ENCODE measurements at regions not wholly inside any gene's neighbourhood (a gene's known extent, or its start where the extent isn't known, plus 50 kb on each side); places are given as distances from the start of the nearest gene placed in this dataset.
"Not testable (repeated sequence)": the region's sequence is repeated elsewhere in the genome, so short reads cannot be mapped to it uniquely, and the experiment has no call there.

GRCh38 chr11:121965330-121965729 lies 150.7 kb downstream of the BLID start:
- no peaks in the 10 kb centered on the region for H3K4me1 ChIP-seq (ENCODE audit: insufficient read depth, low read length)
- Mint-ChIP-seq H3K27ac (no peak overlapping the region), H3K27me3 (peaks cover 5% of the 10 kb centered on the region), H3K36me3 (ENCODE audit: low read depth) (no peaks in the 10 kb centered on the region), H3K4me1 (ENCODE audit: low read depth) (peaks cover 9% of the 10 kb centered on the region), H3K4me3 (no peak overlapping the region), H3K9me3 (no peaks in the 10 kb centered on the region)
- H3K36me3 ChIP-seq (ENCODE audit: insufficient read depth, low read length) = no peaks in the 10 kb centered on the region
- intact Hi-C loops (cut with DNase I, micrococcal nuclease) = no loop called here
- no peak overlapping the region for H3K27ac ChIP-seq (ENCODE audit: low read depth in 1 of 2, low read length in 2 of 2)
- ATAC-seq (ENCODE audit: poor library complexity) (no peak), DNase-seq (no peak)
- ChIA-PET POLR2A (no interaction called here), CTCF (no interaction called here)
- no peaks in the 10 kb centered on the region for H3K27me3 ChIP-seq (ENCODE audit: control insufficient read depth in 1 of 2, insufficient read depth in 2 of 2, low read length in 2 of 2)
- H3K4me3 ChIP-seq (ENCODE audit: low read length) = no peak overlapping the region
- no peaks in the 10 kb centered on the region for H3K9me3 ChIP-seq (ENCODE audit: control insufficient read depth in 1 of 2, insufficient read depth in 1 of 2, low read length in 2 of 2)
- TF ChIP-seq, protein P1, sequence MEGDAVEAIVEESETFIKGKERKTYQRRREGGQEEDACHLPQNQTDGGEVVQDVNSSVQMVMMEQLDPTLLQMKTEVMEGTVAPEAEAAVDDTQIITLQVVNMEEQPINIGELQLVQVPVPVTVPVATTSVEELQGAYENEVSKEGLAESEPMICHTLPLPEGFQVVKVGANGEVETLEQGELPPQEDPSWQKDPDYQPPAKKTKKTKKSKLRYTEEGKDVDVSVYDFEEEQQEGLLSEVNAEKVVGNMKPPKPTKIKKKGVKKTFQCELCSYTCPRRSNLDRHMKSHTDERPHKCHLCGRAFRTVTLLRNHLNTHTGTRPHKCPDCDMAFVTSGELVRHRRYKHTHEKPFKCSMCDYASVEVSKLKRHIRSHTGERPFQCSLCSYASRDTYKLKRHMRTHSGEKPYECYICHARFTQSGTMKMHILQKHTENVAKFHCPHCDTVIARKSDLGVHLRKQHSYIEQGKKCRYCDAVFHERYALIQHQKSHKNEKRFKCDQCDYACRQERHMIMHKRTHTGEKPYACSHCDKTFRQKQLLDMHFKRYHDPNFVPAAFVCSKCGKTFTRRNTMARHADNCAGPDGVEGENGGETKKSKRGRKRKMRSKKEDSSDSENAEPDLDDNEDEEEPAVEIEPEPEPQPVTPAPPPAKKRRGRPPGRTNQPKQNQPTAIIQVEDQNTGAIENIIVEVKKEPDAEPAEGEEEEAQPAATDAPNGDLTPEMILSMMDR (IDR thresholded peaks at IDR 0.05) = no peak

DNA sequence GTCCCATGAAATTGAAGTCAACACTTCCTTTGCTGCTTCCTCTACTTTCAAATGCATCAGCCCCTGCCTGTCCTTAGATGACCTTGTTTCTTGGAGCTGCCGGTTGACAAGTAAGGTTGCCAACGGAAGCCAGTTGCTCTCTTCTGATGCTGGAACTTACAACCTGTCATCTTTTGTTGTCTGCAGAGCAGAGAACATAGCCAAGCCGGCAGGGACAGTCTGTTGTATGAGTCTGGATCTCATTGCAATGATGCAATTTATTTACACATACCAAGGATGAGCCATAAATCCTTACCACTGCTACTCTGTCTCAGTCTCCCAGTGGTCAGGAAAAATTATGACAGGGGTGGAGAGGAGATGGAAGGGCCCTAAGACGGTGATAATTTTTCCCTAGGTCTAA lies 151.4 kb downstream of the BLID start:
- Mint-ChIP-seq H3K27ac (no peak overlapping the region), H3K4me1 (ENCODE audit: low read depth) (peaks cover 9% of the 10 kb centered on the region), H3K9me3 (no peaks in the 10 kb centered on the region), H3K36me3 (ENCODE audit: low read depth) (no peaks in the 10 kb centered on the region), H3K27me3 (peaks cover 5% of the 10 kb centered on the region), H3K4me3 (no peak overlapping the region)
- ChIA-PET CTCF (no interaction called here), POLR2A (no interaction called here)
- Histone ChIP-seq H3K4me3 (ENCODE audit: low read length) (no peak overlapping the region), H3K9me3 (ENCODE audit: control insufficient read depth in 1 of 2, insufficient read depth in 1 of 2, low read length in 2 of 2) (no peaks in the 10 kb centered on the region), H3K27ac (ENCODE audit: low read depth in 1 of 2, low read length in 2 of 2) (no peak overlapping the region), H3K36me3 (ENCODE audit: insufficient read depth, low read length) (no peaks in the 10 kb centered on the region), H3K27me3 (ENCODE audit: control insufficient read depth in 1 of 2, insufficient read depth in 2 of 2, low read length in 2 of 2) (no peaks in the 10 kb centered on the region), H3K4me1 (ENCODE audit: insufficient read depth, low read length) (no peaks in the 10 kb centered on the region)
- TF ChIP-seq, protein P1 (IDR thresholded peaks at IDR 0.05) = no peak
- DNase-seq (no peak), ATAC-seq (ENCODE audit: poor library complexity) (no peak)
- intact Hi-C loops (cut with DNase I, micrococcal nuclease) = no loop called here

DNA sequence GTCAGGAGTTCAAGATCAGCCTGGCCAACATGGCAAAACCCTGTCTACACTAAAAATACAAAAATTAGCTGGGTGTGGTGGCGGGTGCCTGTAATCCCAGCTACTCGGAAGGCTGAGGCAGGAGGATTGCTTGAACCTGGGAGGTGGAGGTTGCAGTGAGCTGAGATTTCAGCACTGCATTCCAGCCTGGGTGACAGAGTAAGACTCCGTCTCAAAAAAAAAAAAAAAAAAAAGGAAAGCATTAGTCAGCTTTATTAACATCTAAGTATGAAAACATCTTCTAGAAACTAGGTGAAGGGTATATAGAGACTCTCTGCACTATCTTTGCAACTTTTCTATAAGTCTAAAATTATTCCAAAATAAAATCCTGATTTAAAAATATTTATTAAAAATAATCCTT lies 152.2 kb downstream of the BLID start:
- H3K36me3 ChIP-seq (ENCODE audit: insufficient read depth, low read length); intact Hi-C loops (cut with DNase I, micrococcal nuclease); H3K9me3 Mint-ChIP-seq; H3K27ac ChIP-seq (ENCODE audit: low read depth in 1 of 2, low read length in 2 of 2); H3K27me3 Mint-ChIP-seq; H3K36me3 Mint-ChIP-seq (ENCODE audit: low read depth); H3K27ac Mint-ChIP-seq; H3K4me1 Mint-ChIP-seq (ENCODE audit: low read depth); POLR2A ChIA-PET; H3K4me3 ChIP-seq (ENCODE audit: low read length); DNase-seq; H3K4me3 Mint-ChIP-seq; H3K4me1 ChIP-seq (ENCODE audit: insufficient read depth, low read length); H3K9me3 ChIP-seq (ENCODE audit: control insufficient read depth in 1 of 2, insufficient read depth in 1 of 2, low read length in 2 of 2); ATAC-seq (ENCODE audit: poor library complexity); H3K27me3 ChIP-seq (ENCODE audit: control insufficient read depth in 1 of 2, insufficient read depth in 2 of 2, low read length in 2 of 2): not testable (repeated sequence)
- CTCF ChIA-PET = interaction anchor here (0.6 kb wide), 1 partner anchor 30 kb away, joined by 3 read pairs; no protein-coding TSS in a partner anchor

- H3K27ac ChIP-seq (ENCODE audit: low read depth in 1 of 2, low read length in 2 of 2) = no peak overlapping the region
- H3K36me3 Mint-ChIP-seq (ENCODE audit: low read depth) = no peaks in the 10 kb centered on the region
- ATAC-seq (ENCODE audit: poor library complexity) (no peak), DNase-seq (no peak)
- H3K27me3 Mint-ChIP-seq = peaks cover 6% of the 10 kb centered on the region
- H3K4me1 Mint-ChIP-seq (ENCODE audit: low read depth) = peaks cover 9% of the 10 kb centered on the region
- intact Hi-C loops (cut with DNase I, micrococcal nuclease) = no loop called here
- no peaks in the 10 kb centered on the region for H3K9me3 ChIP-seq (ENCODE audit: control insufficient read depth in 1 of 2, insufficient read depth in 1 of 2, low read length in 2 of 2)
- TF ChIP-seq, protein P1 (IDR thresholded peaks at IDR 0.05) = no peak
- H3K4me3 ChIP-seq (ENCODE audit: low read length) = no peak overlapping the region
- H3K4me3 Mint-ChIP-seq = no peak overlapping the region
- H3K9me3 Mint-ChIP-seq = no peaks in the 10 kb centered on the region
- no peaks in the 10 kb centered on the region for H3K4me1 ChIP-seq (ENCODE audit: insufficient read depth, low read length)
- H3K27me3 ChIP-seq (ENCODE audit: control insufficient read depth in 1 of 2, insufficient read depth in 2 of 2, low read length in 2 of 2) = no peaks in the 10 kb centered on the region
- ChIA-PET CTCF (no interaction called here), POLR2A (no interaction called here)
- no peak overlapping the region for H3K27ac Mint-ChIP-seq
- no peaks in the 10 kb centered on the region for H3K36me3 ChIP-seq (ENCODE audit: insufficient read depth, low read length)
These were observed 154.7 kb downstream of the BLID start for GRCh38 chr11:121961321-121961801.
